ENCODE measurements at regions not wholly inside any gene's neighbourhood (a gene's known extent, or its start where the extent isn't known, plus 50 kb on each side); places are given as distances from the start of the nearest gene placed in this dataset.

DNA sequence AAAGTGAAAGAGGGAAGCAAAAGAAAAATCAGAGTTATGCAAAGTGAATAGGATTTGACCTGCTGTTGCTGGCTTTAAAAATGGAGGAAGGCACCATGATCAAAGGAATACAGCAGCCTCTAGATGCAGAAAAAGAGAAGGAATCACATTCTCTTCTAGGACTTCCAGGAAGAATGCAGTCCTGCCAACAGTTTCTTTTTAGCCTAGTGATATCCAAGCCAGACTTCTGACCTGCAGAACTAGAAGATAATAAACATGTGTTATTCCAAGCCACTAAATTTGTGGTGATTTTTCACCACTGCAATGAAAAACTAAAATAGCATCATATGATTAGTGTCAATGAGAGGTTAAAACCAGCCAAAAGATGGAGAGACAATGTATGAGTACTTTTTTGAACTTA is 101.9 kb upstream of the ADAMTS5 start:
- Histone ChIP-seq H3K27me3 (ENCODE audit: control insufficient read depth in 2 of 2, insufficient read depth in 2 of 2, low read length in 2 of 2) (no peaks in the 10 kb centered on the region), H3K9ac (replicated peaks; ENCODE audit: extremely low read depth, insufficient read depth, low read length) (no peak overlapping the region), H3K4me2 (ENCODE audit: insufficient read depth, low read length) (no peak overlapping the region), H2AFZ (ENCODE audit: low read depth, low read length) (no peak overlapping the region), H3K36me3 (ENCODE audit: control insufficient read depth in 2 of 2, extremely low read depth in 1 of 2, insufficient read depth in 2 of 2, low read length in 2 of 2) (no peaks in the 10 kb centered on the region), H3K4me3 (replicated peaks in 1 of 3; ENCODE audit: insufficient read depth in 1 of 3, low read depth in 1 of 3, low read length in 3 of 3) (no peak overlapping the region), H3K9me1 (replicated peaks; ENCODE audit: control insufficient read depth, extremely low read depth, insufficient read depth, low read length) (no peaks in the 10 kb centered on the region), H3K27ac (ENCODE audit: insufficient read depth, low read depth, low read length) (no peak overlapping the region), H4K20me1 (replicated peaks; ENCODE audit: control insufficient read depth, extremely low read depth, insufficient read depth, low read length) (no peaks in the 10 kb centered on the region), H3K79me2 (ENCODE audit: control insufficient read depth, insufficient read depth, low read length) (no peaks in the 10 kb centered on the region), H3K9me3 (replicated peaks; ENCODE audit: control insufficient read depth, insufficient read depth, low read length) (peaks cover 2% of the 10 kb centered on the region), H3K4me1 (ENCODE audit: control insufficient read depth, extremely low read depth, insufficient read depth, low read length) (no peaks in the 10 kb centered on the region)
- ChIA-PET POLR2A (no interaction called here), CTCF (no interaction called here)
- intact Hi-C loops (cut with micrococcal nuclease) (no loop called here), dilution Hi-C loops (cut with MboI; ENCODE audit: extremely low pct_ligation_motif_present, low sequenced_read_pairs) (no loop called here)
- FAIRE-seq, result no peak
- BruUV-seq (replicated peaks), result no TSS peak
- no peak for TF ChIP-seq EZH2 (IDR thresholded peaks at IDR 0.05; ENCODE audit: borderline replicate concordance, low read depth, low read length, severe bottlenecking)
- TF ChIP-seq JUN (IDR thresholded peaks at IDR 0.05; ENCODE audit: borderline replicate concordance, insufficient read depth, insufficient read length, low read depth), result no peak
- TF ChIP-seq MYC (IDR thresholded peaks at IDR 0.05; ENCODE audit: low read depth, low read length), result no peak
- no peak for TF ChIP-seq POLR2AphosphoS5 (IDR thresholded peaks at IDR 0.05; ENCODE audit: insufficient read depth, low read depth, low read length)
- TF ChIP-seq, protein P1, sequence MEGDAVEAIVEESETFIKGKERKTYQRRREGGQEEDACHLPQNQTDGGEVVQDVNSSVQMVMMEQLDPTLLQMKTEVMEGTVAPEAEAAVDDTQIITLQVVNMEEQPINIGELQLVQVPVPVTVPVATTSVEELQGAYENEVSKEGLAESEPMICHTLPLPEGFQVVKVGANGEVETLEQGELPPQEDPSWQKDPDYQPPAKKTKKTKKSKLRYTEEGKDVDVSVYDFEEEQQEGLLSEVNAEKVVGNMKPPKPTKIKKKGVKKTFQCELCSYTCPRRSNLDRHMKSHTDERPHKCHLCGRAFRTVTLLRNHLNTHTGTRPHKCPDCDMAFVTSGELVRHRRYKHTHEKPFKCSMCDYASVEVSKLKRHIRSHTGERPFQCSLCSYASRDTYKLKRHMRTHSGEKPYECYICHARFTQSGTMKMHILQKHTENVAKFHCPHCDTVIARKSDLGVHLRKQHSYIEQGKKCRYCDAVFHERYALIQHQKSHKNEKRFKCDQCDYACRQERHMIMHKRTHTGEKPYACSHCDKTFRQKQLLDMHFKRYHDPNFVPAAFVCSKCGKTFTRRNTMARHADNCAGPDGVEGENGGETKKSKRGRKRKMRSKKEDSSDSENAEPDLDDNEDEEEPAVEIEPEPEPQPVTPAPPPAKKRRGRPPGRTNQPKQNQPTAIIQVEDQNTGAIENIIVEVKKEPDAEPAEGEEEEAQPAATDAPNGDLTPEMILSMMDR (IDR thresholded peaks at IDR 0.05; ENCODE audit: extremely low read depth in 1 of 2, insufficient read depth in 1 of 2, low read depth in 1 of 2, low read length in 2 of 2), result no peak
- TF ChIP-seq, protein P2, sequence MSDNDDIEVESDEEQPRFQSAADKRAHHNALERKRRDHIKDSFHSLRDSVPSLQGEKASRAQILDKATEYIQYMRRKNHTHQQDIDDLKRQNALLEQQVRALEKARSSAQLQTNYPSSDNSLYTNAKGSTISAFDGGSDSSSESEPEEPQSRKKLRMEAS (IDR thresholded peaks at IDR 0.05; ENCODE audit: insufficient read depth, insufficient read length), result no peak
- TF ChIP-seq FOS (IDR thresholded peaks at IDR 0.05; ENCODE audit: borderline replicate concordance, insufficient read depth, low read length), result no peak
- TF ChIP-seq POLR2A (IDR thresholded peaks at IDR 0.05; ENCODE audit: low read depth, low read length), result no peak
- TF ChIP-seq GATA2 (IDR thresholded peaks at IDR 0.05; ENCODE audit: insufficient read depth, insufficient read length, low read depth, low read length), result no peak
- DNase-seq (ENCODE audit: low read depth, low spot score), result no peak
